Breast epithelium (tissue), 4 donors: ENCODE measurements at regions not wholly inside any gene's neighbourhood (a gene's known extent, or its start where the extent isn't known, plus 50 kb on each side); places are given as distances from the start of the nearest gene placed in this dataset.

Source experiments
- DNase-seq, 2 donors: peaks; one replicate each; pipeline ENCODE4 v3.0.0-alpha.2; 2019; ENCODE audit warnings: low spot score in 2 of 2
- H3K27ac ChIP-seq, 2 donors: fragments of 200-600 bp; sonication (generic) in 1 of 2; one replicate each; pipeline ENCODE4 v1.5.1; 2016 to 2019; ENCODE audit warnings: mild to moderate bottlenecking in 1 of 2
- H3K27me3 ChIP-seq, 2 donors: fragments of 200-600 bp; sonication (generic) in 1 of 2; one replicate each; pipeline versions ENCODE4 v1.5.1 to v1.6.0; 2017 to 2019; ENCODE audit warnings: control low read depth in 1 of 2, mild to moderate bottlenecking in 1 of 2
- H3K36me3 ChIP-seq: fragments of 200-600 bp; one replicate; pipeline ENCODE4 v1.5.1; 2019
- H3K4me1 ChIP-seq, 2 donors: fragments of 200-600 bp; sonication (generic); one replicate each; pipeline ENCODE4 v1.5.1; 2016 to 2019; ENCODE audit warnings: control low read depth in 1 of 2
- H3K4me3 ChIP-seq, 3 donors: fragments of 200-600 bp; sonication (generic); 1 replicate in 2 of 3; 2 replicates in 1 of 3; pipeline ENCODE4 v1.5.1; 2016 to 2019; ENCODE audit warnings: mild to moderate bottlenecking in 3 of 3, moderate library complexity in 2 of 3
- H3K9me3 ChIP-seq, 2 donors: fragments of 200-600 bp; sonication (generic) in 1 of 2; one replicate each; pipeline ENCODE4 v1.5.1; 2016 to 2019; ENCODE audit warnings: control low read depth in 1 of 2
- POLR2A ChIP-seq: fragments of 450-650 bp; IDR thresholded peaks from one replicate; pipeline ENCODE4 v1.6.1; 2016; ENCODE audit warnings: antibody characterized with exemption, mild to moderate bottlenecking, moderate library complexity
- POLR2AphosphoS5 ChIP-seq, 3 donors: sonication (generic); formaldehyde crosslinking; IDR thresholded peaks; one replicate each; pipeline ENCODE4 v1.6.1; 2017; ENCODE audit warnings: antibody characterized with exemption in 3 of 3
- intact Hi-C: fragments of 100-400 bp; cut with DNase I; formaldehyde crosslinking; loops from one replicate; pipeline ENCODE4 v1.15.1; 2023; ENCODE audit warnings: low total_unique reads
- TF ChIP-seq, protein P1 (sequence below), 3 donors: fragments of 450-650 bp; IDR thresholded peaks; one replicate each; pipeline ENCODE4 v1.5.1; 2016 to 2017; ENCODE audit warnings: antibody characterized with exemption in 3 of 3, mild to moderate bottlenecking in 3 of 3, moderate library complexity in 3 of 3

DNA sequence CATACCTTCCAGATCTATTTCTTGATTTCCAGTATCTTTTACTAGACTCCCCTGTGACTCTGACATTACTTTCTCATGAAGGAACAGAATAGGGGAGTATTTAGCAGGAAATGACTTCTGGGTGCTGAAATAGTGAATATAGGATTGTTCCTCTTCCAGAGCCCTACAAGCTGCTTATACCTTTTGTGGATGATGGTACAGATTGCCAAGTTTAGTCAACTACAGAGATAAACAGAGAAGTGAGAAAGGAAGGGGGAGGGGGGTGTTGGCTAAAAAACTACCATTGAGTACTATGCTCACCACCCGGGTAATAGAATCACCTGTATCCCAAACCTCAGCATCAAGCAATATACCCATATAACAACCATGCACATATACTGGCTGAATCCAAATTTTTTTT lies 298.3 kb upstream of the GPR149 start:
- Histone ChIP-seq H3K9me3 (no peaks in the 10 kb centered on the region), H3K36me3 (no peaks in the 10 kb centered on the region), H3K4me1 (no peaks in the 10 kb centered on the region), H3K27me3 (no peaks in the 10 kb centered on the region), H3K4me3 (no peak overlapping the region), H3K27ac (no peak overlapping the region)
- intact Hi-C loops = no loop called here
- no peak for TF ChIP-seq POLR2AphosphoS5 (IDR thresholded peaks at IDR 0.05)
- no peak for DNase-seq

DNA sequence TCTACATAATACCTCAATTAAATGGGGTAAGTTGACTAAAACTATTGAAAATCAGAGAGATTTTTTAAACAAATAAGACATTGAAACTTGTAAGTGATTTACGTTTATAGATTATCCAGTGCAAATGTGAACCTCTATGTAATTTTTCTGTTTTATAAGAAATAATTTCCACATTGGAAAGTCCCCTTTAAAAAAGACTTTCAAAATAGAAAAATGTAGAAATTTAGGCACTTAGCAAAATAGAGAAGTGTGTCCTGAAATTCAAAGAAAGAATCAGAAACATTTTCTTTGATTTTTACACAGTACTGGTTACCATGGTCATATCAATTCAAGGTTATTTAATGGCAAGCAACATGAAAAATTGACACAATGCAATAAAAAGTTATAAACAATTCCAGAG lies 290.9 kb upstream of the GPR149 start:
- no peak overlapping the region for H3K4me3 ChIP-seq
- no peaks in the 10 kb centered on the region for H3K9me3 ChIP-seq
- TF ChIP-seq POLR2AphosphoS5 (IDR thresholded peaks at IDR 0.05) (no peak), POLR2A (no peak)
- TF ChIP-seq, protein P1, sequence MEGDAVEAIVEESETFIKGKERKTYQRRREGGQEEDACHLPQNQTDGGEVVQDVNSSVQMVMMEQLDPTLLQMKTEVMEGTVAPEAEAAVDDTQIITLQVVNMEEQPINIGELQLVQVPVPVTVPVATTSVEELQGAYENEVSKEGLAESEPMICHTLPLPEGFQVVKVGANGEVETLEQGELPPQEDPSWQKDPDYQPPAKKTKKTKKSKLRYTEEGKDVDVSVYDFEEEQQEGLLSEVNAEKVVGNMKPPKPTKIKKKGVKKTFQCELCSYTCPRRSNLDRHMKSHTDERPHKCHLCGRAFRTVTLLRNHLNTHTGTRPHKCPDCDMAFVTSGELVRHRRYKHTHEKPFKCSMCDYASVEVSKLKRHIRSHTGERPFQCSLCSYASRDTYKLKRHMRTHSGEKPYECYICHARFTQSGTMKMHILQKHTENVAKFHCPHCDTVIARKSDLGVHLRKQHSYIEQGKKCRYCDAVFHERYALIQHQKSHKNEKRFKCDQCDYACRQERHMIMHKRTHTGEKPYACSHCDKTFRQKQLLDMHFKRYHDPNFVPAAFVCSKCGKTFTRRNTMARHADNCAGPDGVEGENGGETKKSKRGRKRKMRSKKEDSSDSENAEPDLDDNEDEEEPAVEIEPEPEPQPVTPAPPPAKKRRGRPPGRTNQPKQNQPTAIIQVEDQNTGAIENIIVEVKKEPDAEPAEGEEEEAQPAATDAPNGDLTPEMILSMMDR (IDR thresholded peaks at IDR 0.05) = no peak
- no peak overlapping the region for H3K27ac ChIP-seq
- no peak for DNase-seq
- no peaks in the 10 kb centered on the region for H3K27me3 ChIP-seq
- no peaks in the 10 kb centered on the region for H3K4me1 ChIP-seq
- H3K36me3 ChIP-seq = no peaks in the 10 kb centered on the region
- intact Hi-C loops = no loop called here

GRCh38 chr3:154718053-154718452 lies 288.1 kb upstream of the GPR149 start:
- H3K27ac ChIP-seq = no peak overlapping the region
- H3K4me1 ChIP-seq = no peaks in the 10 kb centered on the region
- TF ChIP-seq POLR2A = no peak
- TF ChIP-seq, protein P1 (IDR thresholded peaks at IDR 0.05) = no peak
- TF ChIP-seq POLR2AphosphoS5 (IDR thresholded peaks at IDR 0.05) = no peak
- H3K27me3 ChIP-seq = no peaks in the 10 kb centered on the region
- H3K9me3 ChIP-seq = no peaks in the 10 kb centered on the region
- H3K36me3 ChIP-seq = no peaks in the 10 kb centered on the region
- DNase-seq = no peak
- no peak overlapping the region for H3K4me3 ChIP-seq
- intact Hi-C loops = no loop called here

DNA sequence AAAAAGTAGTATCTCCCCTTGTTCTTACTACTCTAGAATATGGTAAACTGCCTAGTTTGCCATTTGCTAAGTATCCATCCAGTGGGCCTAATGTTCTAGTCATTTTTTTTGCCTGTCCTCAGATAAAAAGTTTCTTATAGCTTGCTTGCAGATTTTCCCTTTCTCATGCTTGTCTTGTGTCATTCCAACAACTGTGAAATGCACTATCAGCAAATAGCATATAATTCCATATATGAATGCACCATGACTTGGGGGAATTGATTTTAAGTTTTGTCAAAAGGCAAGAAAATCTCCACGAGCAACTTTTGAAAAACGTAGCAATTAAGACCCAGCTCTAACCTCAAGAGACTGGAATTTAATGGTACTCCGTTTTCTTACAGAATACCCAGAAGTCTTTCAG lies 286.2 kb upstream of the GPR149 start:
- no peak for DNase-seq

GRCh38 chr3:154708554-154708953 lies 278.6 kb upstream of the GPR149 start:
- Histone ChIP-seq H3K9me3 (no peaks in the 10 kb centered on the region), H3K4me1 (no peaks in the 10 kb centered on the region), H3K27ac (no peak overlapping the region), H3K27me3 (no peaks in the 10 kb centered on the region), H3K4me3 (no peak overlapping the region), H3K36me3 (no peaks in the 10 kb centered on the region)
- intact Hi-C loops = loop anchor here (5.0 kb wide), 1 partner anchor 1094 kb away; no protein-coding TSS in a partner anchor
- TF ChIP-seq, protein P1 (IDR thresholded peaks at IDR 0.05) = no peak
- TF ChIP-seq POLR2A = no peak
- no peak for TF ChIP-seq POLR2AphosphoS5 (IDR thresholded peaks at IDR 0.05)
- no peak for DNase-seq

More for the DNA sequence above, 286.2 kb upstream of the GPR149 start:
- Histone ChIP-seq H3K9me3 (no peaks in the 10 kb centered on the region), H3K4me3 (no peak overlapping the region), H3K4me1 (no peaks in the 10 kb centered on the region), H3K36me3 (no peaks in the 10 kb centered on the region), H3K27ac (no peak overlapping the region), H3K27me3 (no peaks in the 10 kb centered on the region)
- TF ChIP-seq POLR2A = no peak
- TF ChIP-seq POLR2AphosphoS5 (IDR thresholded peaks at IDR 0.05) = no peak
- TF ChIP-seq, protein P1 (IDR thresholded peaks at IDR 0.05) = no peak
- intact Hi-C loops = no loop called here

DNA sequence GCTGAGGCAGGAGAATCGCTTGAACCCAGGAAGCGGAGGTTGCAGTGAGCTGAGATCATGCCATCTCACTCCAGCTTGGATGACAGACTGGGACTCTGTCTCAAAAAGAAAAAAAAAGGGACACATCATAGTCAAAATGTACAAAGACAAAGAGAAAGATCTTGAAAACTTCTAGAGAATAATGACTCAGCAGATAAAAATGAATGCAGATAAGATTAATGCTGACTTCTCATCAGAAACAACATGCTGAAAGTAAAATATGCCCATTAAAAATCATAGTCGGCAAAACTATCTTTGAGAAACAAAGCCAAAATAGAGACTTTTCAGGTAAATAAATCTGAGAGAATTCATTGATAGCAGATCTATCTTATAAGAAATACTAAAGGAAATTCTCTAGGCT lies 271.1 kb upstream of the GPR149 start:
- H3K4me3 ChIP-seq = no peak overlapping the region
- H3K36me3 ChIP-seq = no peaks in the 10 kb centered on the region
- TF ChIP-seq POLR2AphosphoS5 (IDR thresholded peaks at IDR 0.05) (no peak), POLR2A (no peak)
- TF ChIP-seq, protein P1 (IDR thresholded peaks at IDR 0.05) = no peak
- no peak for DNase-seq
- H3K9me3 ChIP-seq = no peaks in the 10 kb centered on the region
- H3K27ac ChIP-seq = no peak overlapping the region
- intact Hi-C loops = no loop called here
- no peaks in the 10 kb centered on the region for H3K4me1 ChIP-seq
- no peaks in the 10 kb centered on the region for H3K27me3 ChIP-seq
